Right hindlimb (tissue), 1 donor: ENCODE measurements at regions not wholly inside any gene's neighbourhood (a gene's known extent, or its start where the extent isn't known, plus 50 kb on each side); places are given as distances from the start of the nearest gene placed in this dataset.

Source experiments
- DNase-seq: peaks from one replicate; pipeline ENCODE4 v3.0.0-alpha.2; 2018

- DNase-seq, result no peak
Observed at GRCh38 chr22:48905206-48905975, 922.3 kb downstream of the BRD1 start.

- no peak for DNase-seq
Observed at GRCh38 chr22:48902983-48903650, 924.6 kb downstream of the BRD1 start.

DNA sequence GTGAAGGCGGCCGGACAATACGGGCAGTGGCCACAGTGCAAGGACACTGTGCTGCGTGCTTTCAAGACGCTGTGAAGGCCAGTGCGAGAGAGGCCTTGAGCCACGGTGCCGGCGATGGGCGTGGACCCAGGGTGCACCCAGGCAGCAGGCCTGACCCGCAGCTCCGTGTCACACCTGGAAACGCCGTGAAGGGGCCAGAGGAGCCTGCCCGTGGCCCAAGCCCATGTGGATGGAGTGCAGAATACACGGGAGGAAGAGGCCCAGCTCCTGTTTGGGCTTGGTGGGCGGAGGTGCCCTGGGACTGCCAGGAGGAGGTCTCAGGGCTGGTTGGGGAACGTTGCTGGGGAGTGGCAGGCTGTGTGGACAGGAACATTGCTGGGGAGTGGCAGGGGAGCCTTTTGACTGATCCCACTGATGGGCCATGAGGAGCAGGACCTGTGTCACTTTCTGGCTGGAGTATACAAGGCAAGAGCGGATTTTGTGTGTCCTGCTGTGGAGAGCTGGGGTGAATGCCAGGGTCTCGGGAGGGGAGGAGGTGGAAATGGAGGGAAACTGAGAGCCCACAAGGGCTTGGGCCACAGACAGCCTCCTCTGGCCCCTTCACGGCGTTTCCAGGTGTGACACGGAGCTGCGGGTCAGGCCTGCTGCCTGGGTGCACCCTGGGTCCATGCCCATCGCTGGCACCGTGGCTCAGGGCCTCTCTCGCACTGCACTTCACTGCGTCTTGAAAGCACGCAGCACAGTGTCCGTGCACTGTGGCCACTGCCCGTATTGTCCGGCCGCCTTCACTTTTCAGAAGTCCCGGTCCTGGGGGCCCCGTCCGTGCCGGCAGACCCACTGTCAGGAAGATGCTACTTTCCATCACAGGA, 925.4 kb downstream of the BRD1 start:
- DNase-seq, result no peak

GRCh38 chr22:48901324-48901723, 926.3 kb downstream of the BRD1 start:
- no peak for DNase-seq

DNA sequence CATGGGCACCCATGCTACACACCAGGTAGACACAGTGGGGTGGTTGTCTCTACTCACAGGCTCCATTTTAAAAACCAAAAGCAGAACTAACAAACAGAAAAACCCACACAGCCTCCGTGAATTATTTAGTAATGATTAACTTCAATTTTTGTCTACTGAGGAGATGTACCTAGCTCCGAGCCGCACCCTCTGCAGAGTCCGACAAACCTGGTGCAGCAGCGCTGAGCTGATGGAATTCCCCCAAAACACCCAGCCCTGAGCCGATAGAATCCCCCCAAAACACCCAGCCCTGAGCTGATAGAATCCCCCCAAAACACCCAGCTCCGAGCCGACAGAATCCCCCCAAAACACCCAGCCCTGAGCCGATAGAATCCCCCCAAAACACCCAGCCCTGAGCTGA, 927.0 kb downstream of the BRD1 start:
- no peak for DNase-seq

DNA sequence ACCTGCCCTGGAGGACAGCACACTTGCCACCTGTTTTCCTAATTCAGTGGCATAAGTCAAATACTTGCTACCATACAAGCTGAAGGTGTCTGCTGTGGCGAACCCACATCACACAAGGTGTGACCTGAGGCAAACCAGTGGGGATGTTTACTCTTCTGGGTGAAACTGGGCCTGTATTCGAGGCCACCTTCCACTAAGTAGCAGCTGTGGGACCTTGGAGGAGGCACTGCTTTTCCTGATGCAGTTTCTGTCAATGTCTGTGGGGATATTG, 927.4 kb downstream of the BRD1 start:
- no peak for DNase-seq

GRCh38 chr22:48899523-48900326, 927.9 kb downstream of the BRD1 start:
- DNase-seq, result no peak

GRCh38 chr22:48898524-48899250, 929.0 kb downstream of the BRD1 start:
- no peak for DNase-seq

DNA sequence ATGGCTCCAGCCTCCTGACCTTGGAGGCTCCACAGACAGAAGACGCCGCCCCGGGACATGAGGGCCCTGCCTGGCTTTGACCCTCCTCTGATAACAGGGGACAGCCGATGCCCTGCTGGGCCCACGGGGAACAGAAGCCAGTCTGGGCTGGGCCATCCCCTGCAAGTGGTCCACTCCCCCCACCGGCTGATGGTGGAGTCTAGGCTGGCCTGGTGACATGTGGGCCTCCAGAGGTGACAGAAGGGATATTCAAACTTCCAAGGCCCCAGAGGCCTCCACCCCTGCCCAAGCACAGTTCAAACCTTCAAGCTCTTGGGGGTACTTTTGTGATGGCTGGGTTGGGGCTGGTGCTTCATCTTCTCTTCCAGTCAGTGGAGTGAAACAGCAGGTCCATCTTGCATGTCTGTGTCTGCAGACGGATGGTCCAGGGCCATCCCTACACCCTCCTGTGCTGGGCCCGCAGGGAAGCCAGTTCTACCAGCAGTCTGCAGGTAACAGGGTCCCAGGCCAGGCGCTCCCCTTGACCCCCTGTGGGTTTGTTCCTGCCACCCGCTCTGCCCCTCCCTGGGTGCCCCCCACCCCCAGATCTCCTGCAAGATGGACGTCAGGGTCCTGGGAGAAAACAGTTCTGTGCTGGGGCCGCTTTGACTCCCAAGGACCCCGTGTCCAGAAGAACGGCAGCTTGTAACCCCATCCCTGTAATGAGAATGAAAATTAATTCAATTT, 929.9 kb downstream of the BRD1 start:
- no peak for DNase-seq

DNA sequence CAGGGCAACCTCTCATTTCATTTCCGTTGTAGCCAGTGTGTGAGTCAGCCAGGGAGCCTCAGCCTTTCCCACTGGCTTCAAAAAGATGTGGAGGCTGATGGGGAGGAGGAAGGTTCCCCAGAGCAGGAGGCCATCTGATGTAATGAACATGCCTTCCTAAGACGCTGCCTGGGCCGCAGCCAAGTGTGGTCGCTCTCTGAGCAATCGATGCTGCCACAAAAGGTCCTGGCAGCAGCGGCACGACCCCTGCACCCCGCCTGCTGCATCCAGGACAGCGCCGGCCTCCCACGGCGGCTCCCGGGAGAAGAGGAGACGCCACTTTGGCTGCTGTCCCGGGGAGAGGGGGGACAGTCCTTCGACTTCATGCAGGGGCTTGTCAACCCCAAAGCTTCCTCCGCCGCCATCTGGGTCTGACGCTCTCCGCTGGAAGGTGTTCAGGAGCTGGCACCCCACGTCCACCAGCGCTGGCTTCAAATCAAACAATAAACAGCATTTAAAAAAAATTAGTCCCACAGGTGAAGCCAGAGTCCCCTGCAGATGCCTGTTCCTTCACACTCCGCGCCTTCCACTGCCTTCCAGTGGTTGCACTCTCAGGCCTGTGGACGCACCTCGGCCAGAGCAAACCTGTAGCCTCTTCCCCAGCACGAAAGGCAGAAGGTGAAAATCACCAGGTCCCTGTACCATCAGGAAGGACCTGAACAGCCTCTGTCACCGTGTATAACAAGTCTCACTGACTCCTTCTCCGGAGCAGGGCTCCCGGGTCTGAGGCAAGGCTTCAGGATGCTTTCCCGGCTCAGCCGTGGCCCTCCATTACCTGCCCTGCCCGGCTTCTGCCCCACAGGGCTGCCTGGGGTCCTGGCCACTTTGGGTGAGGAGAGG, 930.7 kb downstream of the BRD1 start:
- DNase-seq, result no peak

- DNase-seq, result no peak
Observed at GRCh38 chr22:48895831-48896765, 931.6 kb downstream of the BRD1 start.

- DNase-seq, result no peak
Observed at GRCh38 chr22:48895336-48895735, 932.3 kb downstream of the BRD1 start.

DNA sequence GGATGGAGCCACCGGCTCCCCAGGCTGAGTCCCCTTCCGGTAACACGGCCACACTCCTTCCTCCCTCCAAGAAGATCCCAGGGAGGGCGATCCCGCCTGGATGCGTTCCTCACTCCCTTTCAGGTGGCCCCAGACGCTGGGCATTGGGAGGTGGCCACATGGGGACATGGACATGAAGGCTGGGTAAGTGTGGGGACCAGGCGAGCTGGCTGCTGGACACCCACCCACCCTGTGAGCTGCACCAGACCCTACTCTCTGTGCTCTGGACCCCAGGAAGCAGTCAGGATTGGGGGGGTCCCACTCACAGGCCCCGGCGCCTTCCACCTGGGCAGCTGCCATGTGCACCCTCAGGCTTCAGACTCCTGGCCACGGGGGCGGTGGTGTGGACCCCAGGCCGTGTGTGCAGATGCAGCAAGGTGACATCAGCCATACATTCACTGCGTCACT, 932.8 kb downstream of the BRD1 start:
- no peak for DNase-seq

GRCh38 chr22:48894064-48894671, 933.5 kb downstream of the BRD1 start:
- no peak for DNase-seq

DNA sequence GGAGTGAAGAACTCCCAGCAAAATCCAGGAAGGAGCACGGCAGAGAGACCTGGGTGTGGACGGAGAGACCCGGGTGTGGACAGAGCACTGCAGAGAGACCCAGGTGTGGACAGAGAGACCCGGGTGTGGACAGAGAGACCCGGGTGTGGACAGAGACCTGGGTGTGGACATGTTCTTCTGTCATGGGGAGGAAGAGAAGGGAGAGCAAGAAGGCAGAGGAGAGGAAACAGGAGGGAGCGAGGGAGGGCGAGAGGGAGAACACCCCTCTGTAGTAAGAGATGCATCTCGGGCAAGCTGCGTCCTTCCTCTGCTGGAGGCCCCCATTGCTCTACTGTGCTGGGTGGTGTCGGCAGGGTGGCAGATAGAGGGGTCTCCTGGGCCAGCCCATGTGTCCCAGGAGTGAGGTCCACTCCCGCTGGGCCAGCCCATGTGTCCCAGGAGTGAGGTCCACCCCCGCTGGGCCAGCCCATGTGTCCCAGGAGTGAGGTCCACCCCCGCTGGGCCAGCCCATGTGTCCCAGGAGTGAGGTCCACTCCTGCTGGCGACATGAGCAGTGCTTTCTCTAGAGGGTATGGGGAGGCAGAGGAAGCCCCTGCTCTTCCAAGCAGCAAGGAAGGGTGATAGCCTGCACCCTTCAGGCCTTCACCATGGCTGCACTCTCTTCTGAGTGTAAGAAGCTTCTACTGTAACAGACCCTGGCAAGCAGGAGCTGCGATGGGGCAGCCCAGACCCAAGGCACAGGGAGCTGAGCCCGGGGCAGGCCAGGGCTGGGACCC, 934.2 kb downstream of the BRD1 start:
- no peak for DNase-seq

DNA sequence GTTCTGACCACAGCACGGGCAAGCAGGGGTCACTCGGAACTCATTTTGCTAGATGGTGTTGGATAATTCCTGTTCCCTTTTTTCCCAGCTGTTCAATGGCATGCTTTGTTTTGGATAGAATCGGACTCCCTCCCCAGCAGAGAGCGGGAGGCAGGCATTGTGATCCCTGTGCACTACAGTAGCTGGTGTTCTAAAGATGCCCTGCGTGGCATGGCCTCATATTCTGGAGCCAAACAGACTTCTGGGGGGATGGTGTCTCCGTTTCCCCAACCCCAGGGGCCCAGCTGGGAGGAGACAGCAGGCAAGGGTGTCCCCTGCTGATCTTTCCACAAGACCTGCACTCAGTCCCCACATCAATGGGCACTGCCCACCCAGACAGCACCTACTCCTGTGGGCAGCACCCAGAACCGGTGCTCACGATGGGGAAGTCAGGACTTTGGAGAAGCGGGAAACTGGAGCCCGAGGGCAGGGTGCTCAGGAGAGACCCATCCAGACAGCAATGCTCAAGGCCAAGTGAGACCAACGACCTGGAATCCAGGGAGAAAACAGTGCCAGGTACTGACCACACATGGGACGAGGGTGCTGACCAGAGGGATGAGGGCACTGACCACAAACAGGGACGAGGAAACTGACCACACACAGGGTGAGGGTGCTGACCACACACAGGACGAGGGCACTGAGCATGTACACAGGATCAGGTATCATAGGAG, 934.9 kb downstream of the BRD1 start:
- DNase-seq, result no peak
